Epithelial cell of proximal tubule (primary cell): ENCODE measurements at regions not wholly inside any gene's neighbourhood (a gene's known extent, or its start where the extent isn't known, plus 50 kb on each side); places are given as distances from the start of the nearest gene placed in this dataset.

Experiments
- DNase-seq: peaks from one replicate; pipeline ENCODE4 v3.0.0-alpha.2; 2011; ENCODE audit warnings: low read depth
- H3K4me3 ChIP-seq: 2 replicates; pipeline ENCODE4 v1.5.1; 2011; ENCODE audit warnings: low read depth, mild to moderate bottlenecking, low read length
- CTCF ChIP-seq: conservative IDR thresholded peaks from 2 replicates; pipeline ENCODE4 v1.5.1; 2012; ENCODE audit warnings: low read depth, mild to moderate bottlenecking, low read length

- H3K4me3 ChIP-seq, result no peak overlapping the region
- no peak for TF ChIP-seq CTCF
- no peak for DNase-seq
Observed at GRCh38 chr9:82081496-82081895, 92.9 kb downstream of the SPATA31D1 start.

GRCh38 chr9:82082563-82082962 is 94.0 kb downstream of the SPATA31D1 start:
- TF ChIP-seq CTCF, result no peak
- no peak overlapping the region for H3K4me3 ChIP-seq
- no peak for DNase-seq

DNA sequence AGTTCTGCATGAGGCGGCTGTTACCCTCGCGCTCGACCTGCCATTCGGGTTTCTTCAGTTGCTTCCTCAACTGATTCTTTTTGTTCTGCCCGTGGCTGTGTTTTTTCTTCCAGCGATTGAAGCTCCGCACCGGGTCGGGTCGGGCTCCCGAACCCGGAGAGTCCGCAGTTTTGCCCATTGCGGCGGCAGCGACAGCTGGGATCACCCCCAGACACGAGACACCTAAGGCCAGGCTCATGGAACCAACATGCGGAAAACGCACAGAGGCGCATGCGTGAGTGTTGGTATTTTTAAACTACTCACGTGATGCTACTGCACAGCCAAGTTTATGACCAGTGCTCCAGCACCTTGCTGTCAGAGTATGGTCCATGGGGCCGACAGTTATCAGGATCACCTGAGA is 100.0 kb downstream of the SPATA31D1 start:
- H3K4me3 ChIP-seq, result no peak overlapping the region
- no peak for TF ChIP-seq CTCF
- no peak for DNase-seq

DNA sequence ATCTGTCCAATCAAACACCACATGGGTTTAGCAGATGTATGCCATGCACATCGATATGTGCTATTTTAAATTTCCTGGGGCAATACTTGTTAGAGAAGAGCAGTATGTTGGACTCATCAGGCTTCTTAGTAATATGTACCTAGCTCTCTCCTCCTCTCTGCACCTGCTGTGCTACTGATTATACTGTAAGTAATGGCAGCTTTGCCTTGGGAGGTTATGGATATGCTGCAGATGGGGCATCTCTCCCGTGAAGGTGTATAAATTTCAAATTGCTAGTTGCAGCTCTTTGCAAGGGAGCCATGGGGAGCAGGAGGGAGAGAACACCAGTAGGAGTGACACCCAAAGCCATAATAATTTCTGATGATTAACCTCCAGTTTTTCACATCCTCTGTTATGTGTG is 101.5 kb downstream of the SPATA31D1 start:
- no peak overlapping the region for H3K4me3 ChIP-seq
- no peak for DNase-seq
- no peak for TF ChIP-seq CTCF

- no peak for TF ChIP-seq CTCF
- DNase-seq, result no peak
- H3K4me3 ChIP-seq, result no peak overlapping the region
Observed at GRCh38 chr9:82091100-82091499, 102.5 kb downstream of the SPATA31D1 start.

- no peak overlapping the region for H3K4me3 ChIP-seq
- DNase-seq, result peak; percentile 25
- no peak for TF ChIP-seq CTCF
Observed at GRCh38 chr9:82091610-82092009, 103.0 kb downstream of the SPATA31D1 start.

- TF ChIP-seq CTCF, result peak; percentile 36
- H3K4me3 ChIP-seq, result no peak overlapping the region
- no peak for DNase-seq
Observed at GRCh38 chr9:82101475-82101874, 112.9 kb downstream of the SPATA31D1 start.
